Limb (tissue), 2 donors: ENCODE measurements at regions not wholly inside any gene's neighbourhood (a gene's known extent, or its start where the extent isn't known, plus 50 kb on each side); places are given as distances from the start of the nearest gene placed in this dataset.
A peak's percentile ranks its signal among the peaks of the same experiment; 100 is the strongest.

Experiments used
- DNase-seq, 2 donors: peaks; one replicate each; pipeline ENCODE4 v3.0.0-alpha.2; 2016; ENCODE audit errors: extremely low spot score in 2 of 2

- no peak for DNase-seq
Measured at GRCh38 chr5:96584712-96585111, 77.5 kb upstream of the CAST start.

- no peak for DNase-seq
Measured at GRCh38 chr5:96588539-96588938, 73.6 kb upstream of the CAST start.

GRCh38 chr5:96590796-96591195 lies 71.4 kb upstream of the CAST start:
- DNase-seq, result no peak

- DNase-seq, result no peak
Measured at GRCh38 chr5:96595300-96596090, 66.7 kb upstream of the CAST start.

- no peak for DNase-seq
Measured at GRCh38 chr5:96597438-96598020, 64.6 kb upstream of the CAST start.

- no peak for DNase-seq
Measured at GRCh38 chr5:96601200-96601599, 61.0 kb upstream of the CAST start.

- peak; percentile 45 to 53 for DNase-seq
Measured at GRCh38 chr5:96601715-96602244, 60.4 kb upstream of the CAST start.

GRCh38 chr5:96602776-96603175 lies 59.4 kb upstream of the CAST start:
- no peak for DNase-seq

GRCh38 chr5:96605144-96605837 lies 56.9 kb upstream of the CAST start:
- no peak for DNase-seq

- DNase-seq, result no peak
Measured at GRCh38 chr5:96609369-96609768, 52.8 kb upstream of the CAST start.

GRCh38 chr5:96610747-96611146 lies 51.4 kb upstream of the CAST start:
- no peak for DNase-seq

- DNase-seq, result no peak
Measured at GRCh38 chr5:96611946-96612345, 50.2 kb upstream of the CAST start.
